Peyer's patch (tissue), 4 donors: ENCODE measurements at regions not wholly inside any gene's neighbourhood (a gene's known extent, or its start where the extent isn't known, plus 50 kb on each side); places are given as distances from the start of the nearest gene placed in this dataset.

Experiments used
- CTCF ChIP-seq, 6 experiments: fragments of 450-650 bp in 4 of 6; fragments of 200-600 bp in 2 of 6; sonication (generic) in 1 of 6; IDR thresholded peaks; one replicate each; pipeline ENCODE4 v1.5.1; 2017 to 2019; ENCODE audit warnings: antibody characterized with exemption in 6 of 6, mild to moderate bottlenecking in 3 of 6, moderate library complexity in 1 of 6
- POLR2A ChIP-seq, 2 donors: fragments of 450-650 bp; IDR thresholded peaks; one replicate each; pipeline ENCODE4 v1.5.1; 2017; ENCODE audit warnings: antibody characterized with exemption in 2 of 2, mild to moderate bottlenecking in 2 of 2, moderate library complexity in 2 of 2

DNA sequence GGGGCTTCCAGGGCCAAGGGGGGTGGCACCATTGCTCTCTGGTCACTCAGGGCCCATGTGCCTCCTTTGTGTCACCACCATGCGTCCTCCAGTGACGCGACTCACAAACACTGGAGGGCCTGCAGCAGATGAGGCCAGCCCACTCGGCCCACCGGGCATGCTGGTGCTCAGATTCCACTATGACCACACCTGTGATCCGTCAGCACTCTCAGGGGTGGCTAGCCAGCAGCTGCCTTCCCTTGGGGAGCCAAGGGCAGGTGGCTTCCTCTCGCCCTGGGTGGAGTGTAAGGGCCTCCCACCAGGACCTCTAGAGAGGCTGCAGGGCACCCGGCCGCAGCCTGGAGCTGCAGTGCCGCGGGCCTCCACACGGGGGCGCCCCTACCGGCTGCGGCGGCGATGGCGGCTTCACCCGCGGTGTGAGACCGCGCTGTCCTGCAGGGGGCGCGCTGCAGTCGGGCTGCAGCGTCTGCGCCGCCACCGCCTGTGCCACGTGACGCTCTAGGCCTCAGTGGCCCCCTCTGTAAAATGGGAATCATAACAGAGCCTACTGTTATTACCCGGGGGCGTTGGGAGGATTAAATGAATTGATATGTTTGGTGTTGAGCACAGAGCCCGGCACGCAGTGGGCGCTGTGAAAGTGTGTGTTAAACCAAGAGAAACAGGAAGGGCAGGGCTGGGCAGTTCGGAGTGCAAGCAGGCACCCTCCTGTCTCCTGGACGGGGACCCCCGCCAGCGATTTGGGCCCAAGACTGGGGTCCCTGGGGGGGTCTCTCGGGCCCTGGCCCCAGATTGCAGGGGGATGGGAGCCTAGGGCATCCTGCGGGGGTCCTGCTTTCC is 192.4 kb upstream of the GSE1 start:
- TF ChIP-seq CTCF (IDR thresholded peaks at IDR 0.05) (peak; percentile 99 to 100 (median 100)), POLR2A (IDR thresholded peaks at IDR 0.05) (no peak)
